ENCODE measurements at regions not wholly inside any gene's neighbourhood (a gene's known extent, or its start where the extent isn't known, plus 50 kb on each side); places are given as distances from the start of the nearest gene placed in this dataset.

GRCh38 chr11:15501566-15501965 lies 386.8 kb downstream of the INSC start:
- H3K4me1 ChIP-seq = peaks cover 0 to 20% (median 10%) of the 10 kb centered on the region in 4 donors
- H3K36me3 ChIP-seq = no peaks in the 10 kb centered on the region
- H3K4me3 ChIP-seq = no peak overlapping the region
- DNase-seq = no peak
- ATAC-seq = no peak
- H3K27ac ChIP-seq = no peak overlapping the region
- intact Hi-C loops (cut with DNase I) = no loop called here
- 73% methylated on average over 7 of the region's 7 CpGs for WGBS (ENCODE audit: insufficient coverage, low coverage, low lambda C conversion rate, missing lambda C conversion rate)
- H3K9me3 ChIP-seq = no peaks in the 10 kb centered on the region
- no peak for TF ChIP-seq CTCF (IDR thresholded peaks at IDR 0.05)
- TF ChIP-seq POLR2A (IDR thresholded peaks at IDR 0.05) = no peak
- no peaks in the 10 kb centered on the region for H3K27me3 ChIP-seq

GRCh38 chr11:15505155-15505554 lies 390.4 kb downstream of the INSC start:
- ATAC-seq (no peak), DNase-seq (no peak)
- 100% methylated on average over 1 of the region's 1 CpG for WGBS (ENCODE audit: insufficient coverage, low coverage, low lambda C conversion rate, missing lambda C conversion rate)
- H3K27ac ChIP-seq = no peak overlapping the region
- no peaks in the 10 kb centered on the region for H3K36me3 ChIP-seq
- no peaks in the 10 kb centered on the region for H3K4me1 ChIP-seq
- TF ChIP-seq POLR2A (IDR thresholded peaks at IDR 0.05) = no peak
- TF ChIP-seq CTCF (IDR thresholded peaks at IDR 0.05) = no peak
- no peaks in the 10 kb centered on the region for H3K9me3 ChIP-seq
- no peak overlapping the region for H3K4me3 ChIP-seq
- H3K27me3 ChIP-seq = no peaks in the 10 kb centered on the region
- intact Hi-C loops (cut with DNase I) = no loop called here

- Histone ChIP-seq H3K4me1 (no peaks in the 10 kb centered on the region), H3K9me3 (no peaks in the 10 kb centered on the region), H3K27ac (no peak overlapping the region), H3K27me3 (no peaks in the 10 kb centered on the region), H3K4me3 (no peak overlapping the region), H3K36me3 (no peaks in the 10 kb centered on the region)
- intact Hi-C loops (cut with DNase I) = no loop called here
- ATAC-seq = peak in 3 of 4 donors; percentile 36 to 78 (median 51)
- no peak for DNase-seq
- TF ChIP-seq CTCF (IDR thresholded peaks at IDR 0.05) (no peak), POLR2A (IDR thresholded peaks at IDR 0.05) (no peak)
- 59% methylated on average over 6 of the region's 6 CpGs for WGBS (ENCODE audit: insufficient coverage, low coverage, low lambda C conversion rate, missing lambda C conversion rate)
Measured at GRCh38 chr11:15507592-15507991, 392.9 kb downstream of the INSC start.

GRCh38 chr11:15509082-15509481 lies 394.4 kb downstream of the INSC start:
- TF ChIP-seq POLR2A (IDR thresholded peaks at IDR 0.05) = no peak
- no peak for TF ChIP-seq CTCF (IDR thresholded peaks at IDR 0.05)
- Histone ChIP-seq H3K27ac (no peak overlapping the region), H3K27me3 (no peaks in the 10 kb centered on the region), H3K36me3 (no peaks in the 10 kb centered on the region), H3K9me3 (no peaks in the 10 kb centered on the region), H3K4me1 (no peaks in the 10 kb centered on the region), H3K4me3 (no peak overlapping the region)
- intact Hi-C loops (cut with DNase I) = no loop called here
- WGBS (ENCODE audit: insufficient coverage, low coverage, low lambda C conversion rate, missing lambda C conversion rate) = 97% methylated on average over 2 of the region's 2 CpGs
- no peak for DNase-seq
- ATAC-seq = no peak

Measured in right lobe of liver (tissue), 6 donors.